A673 (cell line): ENCODE measurements at regions not wholly inside any gene's neighbourhood (a gene's known extent, or its start where the extent isn't known, plus 50 kb on each side); places are given as distances from the start of the nearest gene placed in this dataset.

Experiments used
- EZH2 ChIP-seq: fragments of 200-600 bp; sonication (generic); IDR thresholded peaks from 2 replicates; pipeline ENCODE4 v1.6.1; 2017; ENCODE audit warnings: borderline replicate concordance, low read depth, mild to moderate bottlenecking, mixed read lengths, antibody characterized with exemption, low read length; ENCODE audit not compliant: poor library complexity, severe bottlenecking
- TF ChIP-seq, protein P1 (sequence below): fragments of 300-800, 200-600 bp; sonication (generic); conservative IDR thresholded peaks from 2 replicates; pipeline ENCODE4 v1.5.1; 2017; ENCODE audit warnings: low read depth, mild to moderate bottlenecking, antibody characterized with exemption, low read length, moderate library complexity, mixed read lengths

DNA sequence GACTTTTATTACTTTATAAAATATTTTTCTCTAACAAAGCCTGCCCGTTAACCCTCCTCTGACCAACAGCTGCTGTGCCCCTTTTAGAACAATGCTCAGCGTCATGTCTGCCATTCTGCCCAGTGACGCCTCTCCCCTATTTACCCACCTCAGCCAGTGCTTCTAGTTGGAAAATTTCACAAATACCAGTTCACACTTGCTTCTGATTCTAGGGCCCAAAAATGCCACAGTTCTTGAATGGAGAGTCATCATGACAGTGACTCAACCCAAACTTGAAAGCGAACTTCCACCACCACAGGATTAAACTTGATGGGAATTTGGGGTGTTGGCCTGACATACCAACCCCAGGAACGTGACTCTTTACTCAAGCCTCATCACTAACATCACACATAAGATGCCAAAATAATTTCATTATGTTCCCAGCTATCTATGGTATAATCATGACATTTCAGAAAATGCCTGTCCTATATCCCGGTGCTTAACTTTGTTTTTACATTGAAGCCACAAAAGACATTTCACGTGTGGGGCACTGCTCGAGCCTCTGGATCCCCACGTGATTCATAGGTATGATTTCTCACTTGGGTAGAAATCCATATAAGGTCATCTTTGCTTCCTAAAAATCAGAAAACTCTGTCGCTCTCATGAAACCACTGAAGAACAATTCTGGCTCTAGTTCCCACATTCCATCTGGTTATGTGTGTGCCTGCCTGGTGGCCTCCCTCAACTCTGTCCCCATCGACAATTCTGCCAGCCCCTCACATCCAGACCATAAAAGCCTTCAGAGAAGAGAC is 220.9 kb downstream of the ACTL7B start:
- TF ChIP-seq, protein P1, sequence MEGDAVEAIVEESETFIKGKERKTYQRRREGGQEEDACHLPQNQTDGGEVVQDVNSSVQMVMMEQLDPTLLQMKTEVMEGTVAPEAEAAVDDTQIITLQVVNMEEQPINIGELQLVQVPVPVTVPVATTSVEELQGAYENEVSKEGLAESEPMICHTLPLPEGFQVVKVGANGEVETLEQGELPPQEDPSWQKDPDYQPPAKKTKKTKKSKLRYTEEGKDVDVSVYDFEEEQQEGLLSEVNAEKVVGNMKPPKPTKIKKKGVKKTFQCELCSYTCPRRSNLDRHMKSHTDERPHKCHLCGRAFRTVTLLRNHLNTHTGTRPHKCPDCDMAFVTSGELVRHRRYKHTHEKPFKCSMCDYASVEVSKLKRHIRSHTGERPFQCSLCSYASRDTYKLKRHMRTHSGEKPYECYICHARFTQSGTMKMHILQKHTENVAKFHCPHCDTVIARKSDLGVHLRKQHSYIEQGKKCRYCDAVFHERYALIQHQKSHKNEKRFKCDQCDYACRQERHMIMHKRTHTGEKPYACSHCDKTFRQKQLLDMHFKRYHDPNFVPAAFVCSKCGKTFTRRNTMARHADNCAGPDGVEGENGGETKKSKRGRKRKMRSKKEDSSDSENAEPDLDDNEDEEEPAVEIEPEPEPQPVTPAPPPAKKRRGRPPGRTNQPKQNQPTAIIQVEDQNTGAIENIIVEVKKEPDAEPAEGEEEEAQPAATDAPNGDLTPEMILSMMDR, result no peak
- no peak for TF ChIP-seq EZH2
